NB4 (cell line): ENCODE measurements at regions not wholly inside any gene's neighbourhood (a gene's known extent, or its start where the extent isn't known, plus 50 kb on each side); places are given as distances from the start of the nearest gene placed in this dataset.

Experiments
- MYC ChIP-seq: IDR thresholded peaks from 2 replicates; pipeline ENCODE4 v1.6.1; 2011; ENCODE audit warnings: low read depth, low read length
- POLR2A ChIP-seq: IDR thresholded peaks from 2 replicates; pipeline ENCODE4 v1.6.1; 2011; ENCODE audit warnings: mild to moderate bottlenecking; ENCODE audit not compliant: insufficient read length; ENCODE audit errors: extremely low read depth
- TF ChIP-seq, protein P1 (sequence below): IDR thresholded peaks from one replicate; pipeline ENCODE4 v1.5.1; 2012; ENCODE audit warnings: low read depth, low read length

DNA sequence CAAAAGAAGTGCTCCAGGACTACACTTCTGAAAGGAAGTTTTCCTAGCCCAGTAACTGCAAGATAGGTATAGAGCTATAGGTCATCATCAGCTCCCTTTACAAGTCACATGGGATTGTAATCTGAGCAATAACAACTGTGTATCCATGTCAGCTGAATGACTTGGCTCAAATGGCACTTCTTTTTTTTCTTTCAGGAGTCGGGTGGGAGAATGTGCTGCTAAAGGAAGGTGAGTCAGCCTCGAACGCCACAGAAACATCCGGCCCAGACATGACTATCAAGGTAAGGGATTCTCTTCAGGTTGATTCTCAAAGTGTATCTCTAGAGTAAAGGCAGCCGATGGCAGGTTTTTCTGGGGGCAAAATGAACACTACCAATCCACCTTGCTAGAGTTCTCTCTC, 192.2 kb downstream of the C9orf152 start:
- TF ChIP-seq POLR2A, result no peak
- TF ChIP-seq, protein P1, sequence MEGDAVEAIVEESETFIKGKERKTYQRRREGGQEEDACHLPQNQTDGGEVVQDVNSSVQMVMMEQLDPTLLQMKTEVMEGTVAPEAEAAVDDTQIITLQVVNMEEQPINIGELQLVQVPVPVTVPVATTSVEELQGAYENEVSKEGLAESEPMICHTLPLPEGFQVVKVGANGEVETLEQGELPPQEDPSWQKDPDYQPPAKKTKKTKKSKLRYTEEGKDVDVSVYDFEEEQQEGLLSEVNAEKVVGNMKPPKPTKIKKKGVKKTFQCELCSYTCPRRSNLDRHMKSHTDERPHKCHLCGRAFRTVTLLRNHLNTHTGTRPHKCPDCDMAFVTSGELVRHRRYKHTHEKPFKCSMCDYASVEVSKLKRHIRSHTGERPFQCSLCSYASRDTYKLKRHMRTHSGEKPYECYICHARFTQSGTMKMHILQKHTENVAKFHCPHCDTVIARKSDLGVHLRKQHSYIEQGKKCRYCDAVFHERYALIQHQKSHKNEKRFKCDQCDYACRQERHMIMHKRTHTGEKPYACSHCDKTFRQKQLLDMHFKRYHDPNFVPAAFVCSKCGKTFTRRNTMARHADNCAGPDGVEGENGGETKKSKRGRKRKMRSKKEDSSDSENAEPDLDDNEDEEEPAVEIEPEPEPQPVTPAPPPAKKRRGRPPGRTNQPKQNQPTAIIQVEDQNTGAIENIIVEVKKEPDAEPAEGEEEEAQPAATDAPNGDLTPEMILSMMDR, result no peak
- peak; percentile 14; the same call in 1 of the 2 replicates for TF ChIP-seq MYC
